Retinal pigment epithelial cell (primary cell): ENCODE measurements at regions not wholly inside any gene's neighbourhood (a gene's known extent, or its start where the extent isn't known, plus 50 kb on each side); places are given as distances from the start of the nearest gene placed in this dataset.

ENCODE experiments used
- DNase-seq: peaks from one replicate; pipeline ENCODE4 v3.0.0-alpha.2; 2010; ENCODE audit warnings: low read depth
- H3K4me3 ChIP-seq: 2 replicates; pipeline ENCODE4 v1.5.1; 2011; ENCODE audit warnings: mild to moderate bottlenecking, low read length, control low read depth, moderate library complexity
- CTCF ChIP-seq: conservative IDR thresholded peaks from 2 replicates; pipeline ENCODE4 v1.5.1; 2011; ENCODE audit warnings: low read depth, low read length, control low read depth, inconsistent platforms

GRCh38 chr13:90541346-90541745 lies 806.1 kb upstream of the MIR17HG start:
- TF ChIP-seq CTCF: no peak
- no peak for DNase-seq
- H3K4me3 ChIP-seq: no peak overlapping the region

- DNase-seq: no peak
- no peak overlapping the region for H3K4me3 ChIP-seq
- no peak for TF ChIP-seq CTCF
These were observed 804.5 kb upstream of the MIR17HG start for GRCh38 chr13:90542959-90543505.

- H3K4me3 ChIP-seq: no peak overlapping the region
- no peak for DNase-seq
- TF ChIP-seq CTCF: no peak
These were observed 802.2 kb upstream of the MIR17HG start for GRCh38 chr13:90545070-90545840.

GRCh38 chr13:90547272-90547790 lies 800.2 kb upstream of the MIR17HG start:
- DNase-seq: no peak
- no peak overlapping the region for H3K4me3 ChIP-seq
- no peak for TF ChIP-seq CTCF

- TF ChIP-seq CTCF: no peak
- no peak overlapping the region for H3K4me3 ChIP-seq
- DNase-seq: no peak
These were observed 796.2 kb upstream of the MIR17HG start for GRCh38 chr13:90551253-90551652.

- H3K4me3 ChIP-seq: no peak overlapping the region
- no peak for TF ChIP-seq CTCF
- no peak for DNase-seq
These were observed 794.8 kb upstream of the MIR17HG start for GRCh38 chr13:90552702-90553101.

- TF ChIP-seq CTCF: no peak
- no peak for DNase-seq
These were observed 794.3 kb upstream of the MIR17HG start for GRCh38 chr13:90553159-90553558.

More at GRCh38 chr13:90553159-90553558, 794.3 kb upstream of the MIR17HG start:
- no peak overlapping the region for H3K4me3 ChIP-seq
